ENCODE measurements at regions not wholly inside any gene's neighbourhood (a gene's known extent, or its start where the extent isn't known, plus 50 kb on each side); places are given as distances from the start of the nearest gene placed in this dataset.

DNA sequence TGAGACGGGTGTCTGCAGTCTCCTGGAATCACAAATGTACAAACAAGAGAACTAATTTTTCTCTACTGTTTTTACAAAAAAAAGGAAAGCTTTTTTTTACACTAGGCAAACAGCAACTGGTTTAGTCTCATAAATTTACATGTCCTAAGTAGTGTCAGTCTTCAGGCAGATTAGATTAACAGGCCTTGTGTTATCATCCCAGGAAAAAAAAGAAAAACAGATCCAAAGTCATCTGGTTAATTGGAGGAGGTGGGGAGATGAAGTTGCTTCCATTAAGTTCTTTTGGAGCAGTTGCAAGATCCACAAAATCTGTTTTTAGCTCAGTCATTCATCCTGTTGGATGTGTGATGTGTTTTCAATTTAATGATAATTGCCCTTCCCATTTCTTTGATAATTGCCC is 363.5 kb upstream of the ADGRL2 start:
- no peak for TF ChIP-seq EZH2phosphoT487 (IDR thresholded peaks at IDR 0.05; ENCODE audit: insufficient read depth, low read depth)
- no peak for TF ChIP-seq EZH2 (IDR thresholded peaks at IDR 0.05; ENCODE audit: insufficient read depth, poor library complexity, severe bottlenecking)

Data from GM23248 (cell line).